Trophoblast cell (in vitro differentiated cells and primary cell): ENCODE measurements at regions not wholly inside any gene's neighbourhood (a gene's known extent, or its start where the extent isn't known, plus 50 kb on each side); places are given as distances from the start of the nearest gene placed in this dataset.

ENCODE experiments used
- DNase-seq, 2 donors: peaks; one replicate each; pipeline ENCODE4 v3.0.0-alpha.2; 2016
- H2AFZ ChIP-seq: 2 replicates; pipeline ENCODE4 v1.6.1; 2013; ENCODE audit warnings: low read length, moderate library complexity, mild to moderate bottlenecking; ENCODE audit not compliant: insufficient read depth, poor library complexity
- H2AK5ac ChIP-seq: 2 replicates; pipeline ENCODE4 v1.6.1; 2013; ENCODE audit warnings: mild to moderate bottlenecking, low read length
- H2BK120ac ChIP-seq: 2 replicates; pipeline ENCODE4 v1.6.1; 2013; ENCODE audit warnings: low read length, mild to moderate bottlenecking, moderate library complexity; ENCODE audit not compliant: insufficient read depth, poor library complexity
- H2BK12ac ChIP-seq: 2 replicates; pipeline ENCODE4 v1.6.1; 2013; ENCODE audit warnings: mild to moderate bottlenecking, low read length, moderate library complexity
- H2BK5ac ChIP-seq: 2 replicates; pipeline ENCODE4 v1.6.1; 2013; ENCODE audit warnings: low read length, low read depth, moderate library complexity, mild to moderate bottlenecking; ENCODE audit not compliant: poor library complexity
- H3K14ac ChIP-seq: 2 replicates; pipeline ENCODE4 v1.6.1; 2013; ENCODE audit warnings: mild to moderate bottlenecking, low read length
- H3K18ac ChIP-seq: 2 replicates; pipeline ENCODE4 v1.6.1; 2013; ENCODE audit warnings: mild to moderate bottlenecking, low read length
- H3K23ac ChIP-seq: 2 replicates; pipeline ENCODE4 v1.6.1; 2013; ENCODE audit warnings: low read length
- H3K27ac ChIP-seq: 2 replicates; pipeline ENCODE4 v1.5.1; 2013; ENCODE audit warnings: low read depth, mild to moderate bottlenecking, inconsistent platforms, low read length, moderate library complexity
- H3K27me3 ChIP-seq: 2 replicates; pipeline ENCODE4 v1.6.1; 2013; ENCODE audit warnings: inconsistent platforms, mild to moderate bottlenecking, low read length, moderate library complexity; ENCODE audit not compliant: insufficient read depth
- H3K36me3 ChIP-seq, 2 experiments: 1 replicate in 1 of 2; 2 replicates in 1 of 2; pipeline ENCODE4 v1.6.1; 2013; ENCODE audit warnings: low read length in 2 of 2, mild to moderate bottlenecking in 2 of 2, moderate library complexity in 1 of 2; ENCODE audit not compliant: insufficient read depth in 2 of 2, control insufficient read depth in 1 of 2
- H3K4ac ChIP-seq: 2 replicates; pipeline ENCODE4 v1.6.1; 2013; ENCODE audit warnings: low read depth, mild to moderate bottlenecking, low read length, moderate library complexity
- H3K4me1 ChIP-seq, 2 experiments: 1 replicate in 1 of 2; 2 replicates in 1 of 2; pipeline ENCODE4 v1.6.1; 2013; ENCODE audit warnings: low read length in 2 of 2, mild to moderate bottlenecking in 2 of 2, moderate library complexity in 1 of 2; ENCODE audit not compliant: insufficient read depth in 2 of 2, control insufficient read depth in 1 of 2
- H3K4me2 ChIP-seq: 2 replicates; pipeline ENCODE4 v1.6.1; 2013; ENCODE audit warnings: inconsistent platforms, mild to moderate bottlenecking, low read length, moderate library complexity
- H3K4me3 ChIP-seq: 2 replicates; pipeline ENCODE4 v1.5.1; 2013; ENCODE audit warnings: mild to moderate bottlenecking, low read depth, low read length, inconsistent platforms
- H3K79me1 ChIP-seq: one replicate; pipeline ENCODE4 v1.6.1; 2013; ENCODE audit warnings: low read length
- H3K79me2 ChIP-seq: 2 replicates; pipeline ENCODE4 v1.6.1; 2013; ENCODE audit warnings: low read length, mild to moderate bottlenecking; ENCODE audit not compliant: control insufficient read depth, insufficient read depth, poor library complexity
- H3K9ac ChIP-seq: 2 replicates; pipeline ENCODE4 v1.6.1; 2013; ENCODE audit warnings: mild to moderate bottlenecking, low read length
- H3K9me3 ChIP-seq: 2 replicates; pipeline ENCODE4 v1.6.1; 2013; ENCODE audit warnings: low read depth, mild to moderate bottlenecking, control low read depth, inconsistent platforms, low read length; ENCODE audit not compliant: insufficient read depth
- H4K12ac ChIP-seq: 2 replicates; pipeline ENCODE4 v1.6.1; 2013; ENCODE audit warnings: low read depth, mild to moderate bottlenecking, low read length, moderate library complexity
- H4K8ac ChIP-seq: 2 replicates; pipeline ENCODE4 v1.6.1; 2013; ENCODE audit warnings: low read depth, mild to moderate bottlenecking, low read length, moderate library complexity
- H4K91ac ChIP-seq: one replicate; pipeline ENCODE4 v1.6.1; 2013; ENCODE audit warnings: low read depth, mild to moderate bottlenecking, low read length, moderate library complexity
- WGBS: extraction: QIAGEN DNeasy Blood & Tissue Kit; methylation state at CpG from one replicate; pipeline ENCODE4 v1.1.7; 2013; ENCODE audit warnings: missing lambda C conversion rate; ENCODE audit not compliant: insufficient read length, insufficient coverage; ENCODE audit errors: extremely low coverage; 5-methylcytosine and 5-hydroxymethylcytosine counted together

DNA sequence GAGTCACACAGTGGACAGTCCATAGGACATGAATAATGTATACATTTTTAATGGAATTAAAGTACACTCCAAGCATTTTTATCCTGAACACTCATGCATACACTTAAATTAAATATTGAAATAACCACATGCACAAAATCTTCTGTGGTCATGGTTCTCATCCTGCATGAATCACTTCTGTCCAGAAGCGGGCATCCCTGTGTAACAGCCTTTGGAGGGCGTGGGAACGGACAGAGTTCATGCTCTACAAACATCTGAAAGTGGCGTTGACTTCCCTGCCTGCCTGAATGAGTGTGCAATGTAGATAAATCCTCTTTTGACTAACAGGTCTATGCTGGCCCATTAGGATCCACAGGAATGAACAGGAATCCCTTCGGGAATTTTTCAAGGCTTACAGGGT, 780.2 kb downstream of the BRD1 start:
- Histone ChIP-seq H2BK5ac (no peak overlapping the region), H3K27me3 (no peaks in the 10 kb centered on the region), H3K9me3 (peaks cover 2% of the 10 kb centered on the region), H3K4me3 (no peak overlapping the region), H2AFZ (no peak overlapping the region), H3K9ac (no peak overlapping the region), H4K12ac (no peak overlapping the region), H3K79me2 (no peaks in the 10 kb centered on the region), H3K23ac (no peak overlapping the region), H3K36me3 (no peaks in the 10 kb centered on the region), H3K79me1 (no peaks in the 10 kb centered on the region), H3K4ac (no peak overlapping the region), H2BK120ac (no peak overlapping the region), H3K4me2 (no peak overlapping the region), H3K4me1 (no peaks in the 10 kb centered on the region), H2BK12ac (no peak overlapping the region), H3K14ac (no peak overlapping the region), H4K91ac (no peak overlapping the region), H3K18ac (no peak overlapping the region), H3K27ac (no peak overlapping the region), H2AK5ac (no peak overlapping the region), H4K8ac (no peak overlapping the region)
- no peak for DNase-seq
- no CpG with 5 or more reads among the region's 5 CpGs for WGBS

DNA sequence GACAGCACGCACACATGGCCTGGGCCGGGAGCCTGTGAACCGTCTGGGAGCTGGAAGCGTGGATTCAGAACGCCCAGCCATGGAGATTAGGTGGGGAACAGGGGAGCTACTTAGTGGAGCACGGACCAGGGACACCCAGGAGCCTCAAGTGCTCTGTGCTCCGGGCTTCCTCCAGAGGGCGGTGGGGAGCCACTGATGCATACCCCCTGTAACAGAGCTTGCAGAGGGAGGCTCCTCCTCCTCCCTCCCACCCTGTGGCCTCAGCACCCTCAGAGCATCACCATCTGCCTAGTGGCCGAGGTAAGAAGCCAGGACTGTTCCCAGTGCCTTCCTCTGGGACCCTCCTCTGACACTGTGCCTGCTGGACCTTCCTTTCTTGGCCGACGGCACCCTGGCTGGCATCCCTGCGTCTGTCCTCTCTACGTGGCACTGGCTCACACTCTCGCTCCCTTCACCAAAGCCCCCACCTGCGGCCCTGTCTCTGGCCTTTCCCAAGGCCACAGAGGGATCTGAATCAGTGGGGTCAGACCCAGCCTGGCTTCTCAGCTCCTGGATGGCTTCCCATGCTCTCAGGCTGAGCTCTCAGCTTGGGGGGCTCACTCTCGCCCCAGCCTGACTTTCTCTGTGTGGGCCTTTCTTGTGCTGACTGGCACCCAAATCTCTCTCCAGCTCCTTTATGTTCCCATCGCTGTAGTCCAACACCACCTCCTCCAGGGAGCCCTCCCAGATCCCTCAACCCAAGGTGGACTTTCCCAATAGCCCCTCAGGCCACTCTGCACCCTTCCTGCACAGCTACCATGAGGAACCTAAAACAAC, 780.9 kb downstream of the BRD1 start:
- Histone ChIP-seq H3K79me2 (no peaks in the 10 kb centered on the region), H4K8ac (no peak overlapping the region), H3K4me3 (no peak overlapping the region), H3K4ac (no peak overlapping the region), H3K23ac (no peak overlapping the region), H3K36me3 (no peaks in the 10 kb centered on the region), H3K4me2 (no peak overlapping the region), H3K4me1 (no peaks in the 10 kb centered on the region), H3K9me3 (peaks cover 2% of the 10 kb centered on the region), H2AFZ (no peak overlapping the region), H3K14ac (no peak overlapping the region), H4K91ac (no peak overlapping the region), H3K18ac (no peak overlapping the region), H3K9ac (no peak overlapping the region), H2BK120ac (no peak overlapping the region), H2BK12ac (no peak overlapping the region), H3K27me3 (no peaks in the 10 kb centered on the region), H2BK5ac (no peak overlapping the region), H2AK5ac (no peak overlapping the region), H3K27ac (no peak overlapping the region), H3K79me1 (no peaks in the 10 kb centered on the region), H4K12ac (no peak overlapping the region)
- DNase-seq, result peak in 1 of 2 donors; percentile 5
- no CpG with 5 or more reads among the region's 17 CpGs for WGBS

DNA sequence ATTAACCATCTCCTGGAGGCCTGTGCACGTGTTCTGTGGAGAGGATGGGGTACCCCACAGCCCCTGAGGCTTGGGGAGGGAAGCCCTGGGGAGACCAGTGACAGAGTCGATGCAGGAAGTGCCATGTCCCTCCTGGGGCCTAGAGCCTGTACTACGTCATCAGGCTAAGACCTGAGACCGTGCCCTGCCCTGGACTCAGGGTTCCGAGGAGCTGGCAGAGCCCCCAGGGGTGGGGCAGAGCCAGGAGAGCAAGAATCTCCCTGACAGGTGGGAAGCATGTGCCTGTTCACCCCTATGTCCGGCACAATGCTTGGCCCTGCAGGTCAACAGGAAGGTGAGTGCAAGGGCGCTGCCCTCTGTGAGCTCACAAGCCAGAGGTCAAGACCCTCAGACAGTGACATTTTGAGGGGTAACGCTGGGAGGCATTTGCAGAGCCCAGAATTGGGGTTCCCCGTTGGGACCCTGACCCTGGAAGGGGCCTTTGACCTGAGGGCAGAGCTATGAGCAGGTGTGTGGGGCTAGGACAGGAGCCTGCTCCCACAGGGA, 781.6 kb downstream of the BRD1 start:
- H3K27ac ChIP-seq, result no peak overlapping the region
- no peak overlapping the region for H2AFZ ChIP-seq
- no peaks in the 10 kb centered on the region for H3K4me1 ChIP-seq
- H4K91ac ChIP-seq, result no peak overlapping the region
- H3K14ac ChIP-seq, result no peak overlapping the region
- no peaks in the 10 kb centered on the region for H3K79me1 ChIP-seq
- no peak overlapping the region for H3K23ac ChIP-seq
- H3K79me2 ChIP-seq, result no peaks in the 10 kb centered on the region
- no CpG with 5 or more reads among the region's 9 CpGs for WGBS
- H3K36me3 ChIP-seq, result no peaks in the 10 kb centered on the region
- no peak overlapping the region for H4K12ac ChIP-seq
- no peak overlapping the region for H2BK5ac ChIP-seq
- H3K4me2 ChIP-seq, result no peak overlapping the region
- H4K8ac ChIP-seq, result no peak overlapping the region
- H2BK120ac ChIP-seq, result no peak overlapping the region
- H3K9me3 ChIP-seq, result peaks cover 2% of the 10 kb centered on the region
- no peak overlapping the region for H3K18ac ChIP-seq
- no peak overlapping the region for H3K4me3 ChIP-seq
- H2BK12ac ChIP-seq, result no peak overlapping the region
- H2AK5ac ChIP-seq, result no peak overlapping the region
- DNase-seq, result no peak
- H3K9ac ChIP-seq, result no peak overlapping the region
- no peaks in the 10 kb centered on the region for H3K27me3 ChIP-seq
- H3K4ac ChIP-seq, result no peak overlapping the region

- no peak overlapping the region for H3K27ac ChIP-seq
- no peaks in the 10 kb centered on the region for H3K27me3 ChIP-seq
- no peak overlapping the region for H2AK5ac ChIP-seq
- H3K23ac ChIP-seq, result no peak overlapping the region
- no peak overlapping the region for H3K9ac ChIP-seq
- H3K18ac ChIP-seq, result no peak overlapping the region
- no peaks in the 10 kb centered on the region for H3K79me2 ChIP-seq
- no peaks in the 10 kb centered on the region for H3K4me1 ChIP-seq
- H3K79me1 ChIP-seq, result no peaks in the 10 kb centered on the region
- WGBS, result no CpG with 5 or more reads among the region's 12 CpGs
- H3K14ac ChIP-seq, result no peak overlapping the region
- H4K8ac ChIP-seq, result no peak overlapping the region
- H3K9me3 ChIP-seq, result peaks cover 2% of the 10 kb centered on the region
- H3K4me2 ChIP-seq, result no peak overlapping the region
- no peak overlapping the region for H3K4me3 ChIP-seq
- H2BK5ac ChIP-seq, result no peak overlapping the region
- H4K12ac ChIP-seq, result no peak overlapping the region
- H2AFZ ChIP-seq, result no peak overlapping the region
- H2BK120ac ChIP-seq, result no peak overlapping the region
- no peak overlapping the region for H4K91ac ChIP-seq
- H3K4ac ChIP-seq, result no peak overlapping the region
- H2BK12ac ChIP-seq, result no peak overlapping the region
- DNase-seq, result no peak
- H3K36me3 ChIP-seq, result no peaks in the 10 kb centered on the region
Measured at GRCh38 chr22:49045276-49045675, 782.4 kb downstream of the BRD1 start.
